Activated CD8-positive, alpha-beta T cell treated with anti-CD3 and anti-CD28 coated beads for 36 hours (primary cell): ENCODE measurements at regions not wholly inside any gene's neighbourhood (a gene's known extent, or its start where the extent isn't known, plus 50 kb on each side); places are given as distances from the start of the nearest gene placed in this dataset.

Source experiments
- ATAC-seq: fragments of 200-7000 bp; cut with Tn5 transposase; one replicate; pipeline ENCODE4 v1.10.0; 2021; ENCODE audit warnings: mild to moderate bottlenecking, moderate library complexity
- CTCF ChIA-PET: fragments of 350-600 bp; sonication (Branson Sonifier 250); formaldehyde crosslinking; loops from one replicate; lab custom pipeline; 2021; ENCODE audit warnings: antibody characterized with exemption; lab: Charles Lee
- POLR2A ChIA-PET: fragments of 350-600 bp; sonication (Branson Sonifier 250); formaldehyde crosslinking; loops from one replicate; lab custom pipeline; 2021; ENCODE audit warnings: antibody characterized with exemption; lab: Charles Lee
- DNase-seq: peaks from one replicate; pipeline ENCODE4 v3.0.0-alpha.2; 2020
- H3K27ac Mint-ChIP-seq: one replicate; pipeline ENCODE4 v1.8.0; 2021; ENCODE audit warnings: mild to moderate bottlenecking, mixed read lengths
- H3K27me3 Mint-ChIP-seq: one replicate; pipeline ENCODE4 v1.8.0; 2021; ENCODE audit warnings: mixed read lengths
- H3K36me3 Mint-ChIP-seq: one replicate; pipeline ENCODE4 v1.8.0; 2021; ENCODE audit warnings: low read depth, mixed read lengths
- H3K4me1 Mint-ChIP-seq: one replicate; pipeline ENCODE4 v1.8.0; 2021; ENCODE audit warnings: low read depth, mixed read lengths
- H3K4me3 Mint-ChIP-seq: one replicate; pipeline ENCODE4 v1.8.0; 2021; ENCODE audit warnings: mild to moderate bottlenecking, moderate library complexity, mixed read lengths
- H3K9me3 Mint-ChIP-seq: one replicate; pipeline ENCODE4 v1.8.0; 2021; ENCODE audit warnings: mixed read lengths
- intact Hi-C: fragments of 100-400 bp; cut with micrococcal nuclease; formaldehyde crosslinking; loops from one replicate; pipeline ENCODE4 v1.10.0; 2022
- TF ChIP-seq, protein P1 (sequence below): fragments of 200-600 bp; IDR thresholded peaks from one replicate; pipeline ENCODE4 v1.8.0; 2022; ENCODE audit warnings: antibody characterized with exemption, mild to moderate bottlenecking

DNA sequence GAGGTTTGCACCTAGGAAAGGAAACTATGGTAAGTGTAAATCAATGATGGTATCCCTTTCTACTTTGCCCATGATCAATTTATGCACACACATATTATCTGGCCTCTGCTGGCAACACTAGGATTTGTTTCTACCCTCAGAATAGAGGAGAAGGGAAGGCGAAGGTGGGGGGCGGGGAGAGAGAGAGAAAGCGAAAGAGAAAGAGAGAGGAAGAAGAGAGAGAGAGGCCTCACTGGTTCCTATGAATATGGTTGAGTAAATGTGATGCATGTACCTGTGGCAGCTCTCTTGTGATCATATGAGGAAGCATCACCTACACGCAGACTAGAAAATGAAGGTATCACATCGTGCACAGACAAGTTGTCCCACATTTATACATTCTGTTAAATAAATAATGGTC, 882.0 kb upstream of the SLITRK6 start:
- no peaks in the 10 kb centered on the region for H3K27me3 Mint-ChIP-seq
- H3K36me3 Mint-ChIP-seq = no peaks in the 10 kb centered on the region
- no peak overlapping the region for H3K27ac Mint-ChIP-seq
- intact Hi-C loops = no loop called here
- POLR2A ChIA-PET = no interaction called here
- ATAC-seq (no peak), DNase-seq (no peak)
- TF ChIP-seq, protein P1, sequence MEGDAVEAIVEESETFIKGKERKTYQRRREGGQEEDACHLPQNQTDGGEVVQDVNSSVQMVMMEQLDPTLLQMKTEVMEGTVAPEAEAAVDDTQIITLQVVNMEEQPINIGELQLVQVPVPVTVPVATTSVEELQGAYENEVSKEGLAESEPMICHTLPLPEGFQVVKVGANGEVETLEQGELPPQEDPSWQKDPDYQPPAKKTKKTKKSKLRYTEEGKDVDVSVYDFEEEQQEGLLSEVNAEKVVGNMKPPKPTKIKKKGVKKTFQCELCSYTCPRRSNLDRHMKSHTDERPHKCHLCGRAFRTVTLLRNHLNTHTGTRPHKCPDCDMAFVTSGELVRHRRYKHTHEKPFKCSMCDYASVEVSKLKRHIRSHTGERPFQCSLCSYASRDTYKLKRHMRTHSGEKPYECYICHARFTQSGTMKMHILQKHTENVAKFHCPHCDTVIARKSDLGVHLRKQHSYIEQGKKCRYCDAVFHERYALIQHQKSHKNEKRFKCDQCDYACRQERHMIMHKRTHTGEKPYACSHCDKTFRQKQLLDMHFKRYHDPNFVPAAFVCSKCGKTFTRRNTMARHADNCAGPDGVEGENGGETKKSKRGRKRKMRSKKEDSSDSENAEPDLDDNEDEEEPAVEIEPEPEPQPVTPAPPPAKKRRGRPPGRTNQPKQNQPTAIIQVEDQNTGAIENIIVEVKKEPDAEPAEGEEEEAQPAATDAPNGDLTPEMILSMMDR = no peak
- CTCF ChIA-PET = no interaction called here
- no peak overlapping the region for H3K4me3 Mint-ChIP-seq
- peaks cover 12% of the 10 kb centered on the region for H3K9me3 Mint-ChIP-seq
- no peaks in the 10 kb centered on the region for H3K4me1 Mint-ChIP-seq

DNA sequence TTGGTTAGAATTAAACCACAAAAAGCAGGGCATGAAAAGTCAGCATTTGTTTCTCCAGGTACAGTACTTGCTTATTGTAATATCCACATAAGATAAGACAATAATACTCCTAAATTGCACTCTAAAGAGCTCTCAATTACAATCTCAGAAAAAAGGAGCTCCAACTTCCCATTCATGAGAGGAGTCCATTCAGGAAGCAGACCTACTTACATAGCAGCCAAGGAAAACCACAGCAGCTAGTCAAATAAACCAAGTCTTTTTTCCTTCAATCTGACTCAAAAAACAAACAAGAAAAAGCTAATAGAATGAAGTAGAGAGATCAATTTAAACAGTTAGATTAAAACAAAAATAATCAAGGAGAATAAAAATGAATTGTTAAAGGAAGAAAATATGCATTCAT, 885.2 kb upstream of the SLITRK6 start:
- H3K27me3 Mint-ChIP-seq = no peaks in the 10 kb centered on the region
- POLR2A ChIA-PET = no interaction called here
- no peak overlapping the region for H3K4me3 Mint-ChIP-seq
- no peak for ATAC-seq
- H3K4me1 Mint-ChIP-seq = no peaks in the 10 kb centered on the region
- TF ChIP-seq, protein P1 = no peak
- H3K36me3 Mint-ChIP-seq = no peaks in the 10 kb centered on the region
- peaks cover 13% of the 10 kb centered on the region for H3K9me3 Mint-ChIP-seq
- intact Hi-C loops = no loop called here
- no peak overlapping the region for H3K27ac Mint-ChIP-seq
- no peak for DNase-seq
- CTCF ChIA-PET = no interaction called here

DNA sequence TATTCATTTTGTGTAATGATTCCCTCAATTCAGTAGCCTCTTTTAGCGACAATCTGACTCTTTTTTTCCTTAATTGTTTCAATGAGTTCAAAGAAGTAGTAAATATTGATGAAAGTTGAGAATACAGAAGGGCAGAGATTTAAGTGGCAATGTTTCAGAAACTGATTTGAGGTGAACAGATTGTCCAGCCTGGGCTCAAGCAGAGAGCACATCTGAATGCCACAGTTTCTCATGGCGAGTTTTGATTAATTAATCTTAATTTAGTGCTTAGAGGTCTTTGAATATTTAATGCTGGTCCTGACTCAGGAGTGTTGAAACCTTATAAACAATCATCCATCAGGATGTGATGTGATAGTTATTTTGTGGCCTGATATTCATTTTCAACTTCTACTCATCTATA, 890.7 kb upstream of the SLITRK6 start:
- ChIA-PET CTCF (no interaction called here), POLR2A (no interaction called here)
- no peak for DNase-seq
- no peak for ATAC-seq
- intact Hi-C loops = no loop called here
- TF ChIP-seq, protein P1 = no peak
- Mint-ChIP-seq H3K9me3 (peaks cover 2% of the 10 kb centered on the region), H3K4me3 (no peak overlapping the region), H3K4me1 (no peaks in the 10 kb centered on the region), H3K36me3 (no peaks in the 10 kb centered on the region), H3K27me3 (no peaks in the 10 kb centered on the region), H3K27ac (no peak overlapping the region)

DNA sequence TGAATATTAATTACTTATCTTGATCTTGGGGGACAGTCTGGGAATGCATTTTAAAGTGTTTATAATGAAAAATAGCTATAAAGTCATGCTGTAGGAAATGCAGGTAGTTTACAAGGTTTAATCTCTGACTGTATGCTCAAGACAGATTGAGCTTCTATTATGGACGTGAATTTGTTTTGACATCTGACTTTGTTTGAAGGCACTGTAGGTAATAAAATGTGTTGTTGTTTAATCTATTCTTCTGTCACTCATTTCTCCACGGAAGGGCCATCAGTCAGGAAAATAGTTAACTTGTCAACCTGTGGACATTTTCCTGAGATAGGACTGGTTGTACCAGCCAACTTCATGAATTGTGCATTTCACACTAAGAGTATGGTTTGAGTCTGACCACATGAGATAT, 893.1 kb upstream of the SLITRK6 start:
- Mint-ChIP-seq H3K9me3 (no peaks in the 10 kb centered on the region), H3K4me1 (no peaks in the 10 kb centered on the region), H3K27ac (no peak overlapping the region), H3K36me3 (no peaks in the 10 kb centered on the region), H3K27me3 (no peaks in the 10 kb centered on the region), H3K4me3 (no peak overlapping the region)
- no peak for DNase-seq
- CTCF ChIA-PET = no interaction called here
- TF ChIP-seq, protein P1 = no peak
- intact Hi-C loops = no loop called here
- no peak for ATAC-seq
- POLR2A ChIA-PET = no interaction called here

DNA sequence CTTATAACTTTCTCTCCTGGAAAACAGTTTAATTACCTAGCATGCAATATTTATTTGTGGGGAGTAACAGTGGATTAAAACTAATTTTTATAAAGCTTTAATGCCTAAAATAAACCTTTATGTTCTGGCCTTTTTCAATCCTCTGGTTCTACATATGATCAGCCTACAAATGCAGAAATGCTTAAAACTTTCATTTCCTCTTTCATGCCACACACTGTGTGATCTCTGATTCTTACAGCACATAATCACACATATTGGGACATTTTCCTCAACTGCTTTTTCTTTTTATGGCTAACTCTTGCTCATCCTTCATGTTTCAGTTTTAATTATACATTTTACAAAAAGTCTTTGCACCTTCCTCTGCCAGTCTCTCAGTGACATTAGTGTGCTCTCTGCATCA, 910.8 kb upstream of the SLITRK6 start:
- H3K27ac Mint-ChIP-seq = no peak overlapping the region
- H3K27me3 Mint-ChIP-seq = no peaks in the 10 kb centered on the region
- CTCF ChIA-PET = no interaction called here
- no peak overlapping the region for H3K4me3 Mint-ChIP-seq
- ATAC-seq (no peak), DNase-seq (no peak)
- no peaks in the 10 kb centered on the region for H3K4me1 Mint-ChIP-seq
- H3K9me3 Mint-ChIP-seq = peaks cover 3% of the 10 kb centered on the region
- TF ChIP-seq, protein P1 = no peak
- POLR2A ChIA-PET = no interaction called here
- intact Hi-C loops = no loop called here
- H3K36me3 Mint-ChIP-seq = no peaks in the 10 kb centered on the region
